ENCODE measurements at regions not wholly inside any gene's neighbourhood (a gene's known extent, or its start where the extent isn't known, plus 50 kb on each side); places are given as distances from the start of the nearest gene placed in this dataset.

DNA sequence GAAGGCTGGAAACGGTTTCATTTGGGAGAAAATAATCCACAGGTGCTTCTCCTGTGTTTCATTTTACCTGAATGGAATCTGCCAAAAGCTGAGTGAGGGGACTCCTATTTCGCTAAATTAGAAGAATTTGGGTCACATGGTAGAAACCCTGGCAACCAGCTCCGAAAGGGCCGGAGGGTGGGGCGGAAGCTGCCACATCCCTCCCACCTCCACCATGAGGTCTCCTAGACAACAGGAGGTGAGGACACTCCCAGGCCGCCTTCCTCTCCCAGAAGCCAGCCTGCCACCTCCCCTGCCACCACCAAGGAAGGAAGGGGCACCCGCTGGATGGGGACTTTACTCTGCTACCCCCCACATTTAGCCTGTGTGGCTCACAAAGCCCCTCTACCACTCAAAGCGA is 199.9 kb upstream of the ZC3H12A start:
- Histone ChIP-seq H3K4me3 (no peak overlapping the region), H3K27me3 (ENCODE audit: low read depth) (peaks cover 8% of the 10 kb centered on the region), H3K27ac (no peak overlapping the region), H3K4me1 (no peaks in the 10 kb centered on the region), H3K9me3 (no peaks in the 10 kb centered on the region), H3K36me3 (no peaks in the 10 kb centered on the region)
- ATAC-seq (no peak), DNase-seq (no peak)
- intact Hi-C loops (cut with DNase I), result no loop called here
- TF ChIP-seq CTCF (IDR thresholded peaks at IDR 0.05), result no peak

DNA sequence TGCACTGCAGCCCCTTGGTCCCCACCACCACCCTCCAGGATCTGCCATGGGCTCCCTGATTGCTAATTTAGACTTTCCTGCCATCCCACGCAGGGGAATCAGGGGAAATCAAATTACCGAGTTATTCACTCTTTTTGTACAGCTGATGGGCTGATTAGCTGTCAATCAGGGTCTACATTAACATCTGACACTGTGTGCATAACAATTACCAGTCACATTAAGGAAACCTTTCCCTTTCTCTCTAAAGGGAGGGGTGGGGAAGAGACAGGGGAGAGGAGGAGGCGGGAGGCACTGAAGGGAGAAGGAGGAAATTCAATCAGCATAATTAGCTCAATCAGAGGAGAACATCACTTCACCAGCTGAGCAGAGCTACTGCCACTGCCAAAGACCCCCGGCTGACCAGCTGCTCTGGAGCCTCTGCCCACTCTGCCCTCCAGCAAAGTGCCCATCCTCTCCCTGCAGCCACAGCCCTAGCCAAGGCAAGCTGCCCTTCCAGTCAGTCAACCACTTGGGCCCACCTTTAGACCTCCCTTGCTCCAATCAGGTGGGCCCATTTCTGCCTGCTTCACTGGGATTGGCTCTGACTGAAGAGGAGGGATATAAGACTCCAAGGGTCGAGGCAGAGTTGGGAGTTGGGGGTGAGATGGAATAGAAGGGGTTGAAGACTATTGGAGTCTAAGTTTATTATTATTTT is 199.3 kb upstream of the ZC3H12A start:
- DNase-seq (no peak), ATAC-seq (no peak)
- intact Hi-C loops (cut with DNase I), result no loop called here
- H3K27me3 ChIP-seq (ENCODE audit: low read depth), result peaks cover 11% of the 10 kb centered on the region
- TF ChIP-seq CTCF (IDR thresholded peaks at IDR 0.05), result no peak
- peaks cover 3% of the 10 kb centered on the region for H3K9me3 ChIP-seq
- no peak overlapping the region for H3K27ac ChIP-seq
- no peak overlapping the region for H3K4me3 ChIP-seq
- no peaks in the 10 kb centered on the region for H3K36me3 ChIP-seq
- no peaks in the 10 kb centered on the region for H3K4me1 ChIP-seq

DNA sequence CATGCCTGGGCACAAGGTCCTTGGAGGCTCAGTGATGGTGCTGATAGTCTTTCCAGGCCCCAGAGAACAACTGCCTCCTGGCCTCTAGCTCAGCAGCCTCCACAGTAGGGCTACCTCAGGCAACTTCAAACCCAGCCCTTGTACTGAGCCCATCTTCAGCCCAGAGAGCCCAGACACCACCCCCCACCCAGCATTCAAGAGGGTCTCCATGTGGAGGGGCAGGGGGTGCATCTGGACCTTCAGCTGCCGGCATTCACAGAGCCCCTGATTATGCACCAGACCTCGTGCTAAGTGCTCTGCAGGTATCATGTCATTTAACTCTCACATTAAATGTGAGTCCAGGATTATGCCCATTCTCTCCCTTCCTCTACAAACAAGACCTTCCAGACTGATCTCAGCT is 197.0 kb upstream of the ZC3H12A start:
- DNase-seq, result no peak
- no peak for TF ChIP-seq CTCF (IDR thresholded peaks at IDR 0.05)
- no peak for ATAC-seq

DNA sequence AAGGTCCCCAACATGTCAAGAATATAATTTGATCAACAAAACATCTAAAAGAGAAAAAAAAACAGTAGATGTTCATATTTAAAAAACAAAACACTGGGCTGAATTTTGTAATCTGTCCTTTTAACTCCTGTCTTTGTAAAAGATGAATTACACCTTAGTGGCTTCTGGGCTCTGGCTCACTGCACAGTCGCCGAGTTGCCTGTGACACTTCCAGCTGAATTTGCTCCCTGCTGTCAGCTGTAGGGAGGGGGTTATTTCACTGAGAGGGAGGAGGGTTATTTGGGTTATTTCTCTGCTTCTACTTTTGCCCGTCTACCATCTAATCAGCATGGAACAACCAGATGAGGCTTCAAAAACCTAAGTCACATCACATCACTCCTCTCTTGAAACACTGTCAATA is 193.0 kb upstream of the ZC3H12A start:
- intact Hi-C loops (cut with DNase I), result no loop called here
- Histone ChIP-seq H3K27ac (no peak overlapping the region), H3K27me3 (ENCODE audit: low read depth) (peaks cover 6% of the 10 kb centered on the region), H3K9me3 (peaks cover 7% of the 10 kb centered on the region), H3K4me3 (no peak overlapping the region), H3K36me3 (no peaks in the 10 kb centered on the region), H3K4me1 (no peaks in the 10 kb centered on the region)
- ATAC-seq (no peak), DNase-seq (no peak)
- TF ChIP-seq CTCF (IDR thresholded peaks at IDR 0.05), result no peak

More for the DNA sequence above, 197.0 kb upstream of the ZC3H12A start:
- H3K4me3 ChIP-seq, result no peak overlapping the region
- H3K4me1 ChIP-seq, result no peaks in the 10 kb centered on the region
- H3K36me3 ChIP-seq, result no peaks in the 10 kb centered on the region
- peaks cover 6% of the 10 kb centered on the region for H3K27me3 ChIP-seq (ENCODE audit: low read depth)
- no peak overlapping the region for H3K27ac ChIP-seq
- H3K9me3 ChIP-seq, result peaks cover 7% of the 10 kb centered on the region
- intact Hi-C loops (cut with DNase I), result no loop called here

DNA sequence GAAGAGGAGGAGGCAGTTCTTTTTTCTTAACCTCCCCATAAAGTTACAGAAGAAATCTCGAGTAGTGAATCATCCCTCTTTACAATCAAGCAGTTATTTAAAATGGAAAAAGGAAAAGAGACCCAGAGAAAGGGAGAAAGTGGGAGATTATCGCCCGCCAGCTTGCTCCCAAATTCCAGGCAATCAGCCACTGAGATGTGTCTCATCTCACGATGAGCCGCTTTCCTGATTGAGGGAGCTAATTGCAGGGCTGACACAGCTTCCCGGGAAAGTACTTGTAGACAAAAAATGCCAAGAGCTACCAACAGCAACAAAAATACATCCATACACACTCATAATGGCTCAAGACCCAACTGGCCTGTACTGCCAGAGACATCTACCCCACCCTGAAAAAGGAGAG is 191.6 kb upstream of the ZC3H12A start:
- Histone ChIP-seq H3K27me3 (ENCODE audit: low read depth) (peaks cover 6% of the 10 kb centered on the region), H3K4me1 (no peaks in the 10 kb centered on the region), H3K9me3 (peaks cover 7% of the 10 kb centered on the region), H3K27ac (no peak overlapping the region), H3K4me3 (no peak overlapping the region), H3K36me3 (no peaks in the 10 kb centered on the region)
- DNase-seq (no peak), ATAC-seq (no peak)
- no peak for TF ChIP-seq CTCF (IDR thresholded peaks at IDR 0.05)
- intact Hi-C loops (cut with DNase I), result no loop called here

Data from lower lobe of right lung (tissue), 2 donors.